ENCODE measurements at regions not wholly inside any gene's neighbourhood (a gene's known extent, or its start where the extent isn't known, plus 50 kb on each side); places are given as distances from the start of the nearest gene placed in this dataset.
"Not testable (repeated sequence)": the region's sequence is repeated elsewhere in the genome, so short reads cannot be mapped to it uniquely, and the experiment has no call there.

DNA sequence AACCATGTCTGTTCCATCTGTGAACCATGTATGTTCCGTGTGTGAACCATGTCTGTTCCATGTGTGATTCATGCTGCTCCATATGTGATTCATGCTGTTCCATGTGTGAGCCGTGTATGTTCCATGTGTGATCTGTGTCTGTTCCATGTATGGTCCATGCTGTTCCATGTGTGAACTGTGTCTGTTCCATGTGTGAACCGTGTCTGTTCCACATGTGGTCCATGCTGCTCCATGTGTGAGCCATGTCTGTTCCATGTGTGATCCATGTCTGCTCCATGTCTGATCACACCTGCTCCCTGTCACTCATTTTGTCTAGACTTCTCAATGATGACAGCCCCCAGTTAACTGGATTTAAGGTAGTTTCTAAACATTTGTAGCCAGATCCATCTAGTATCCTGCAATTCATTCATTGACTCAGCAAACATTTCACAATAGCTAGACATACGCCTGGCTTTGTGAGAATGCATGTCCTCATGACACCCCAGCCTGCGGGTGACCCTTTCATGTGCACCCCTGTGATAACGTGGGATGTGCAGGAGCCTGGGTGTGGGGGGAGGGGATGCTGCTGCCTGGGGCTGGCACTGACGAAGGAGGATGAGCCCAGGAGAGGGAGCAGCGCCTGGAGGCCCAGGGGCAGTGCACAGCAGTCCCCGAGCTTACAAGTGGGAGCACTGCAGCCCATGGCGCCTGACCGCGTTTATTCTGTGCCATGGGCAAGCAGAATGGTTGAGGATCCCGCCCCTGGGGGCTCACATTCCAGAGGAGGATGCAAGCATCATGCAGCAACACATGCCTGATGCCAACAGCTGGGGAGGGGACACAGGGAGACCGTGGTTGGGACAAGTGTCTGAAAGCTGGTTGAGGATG, 74.1 kb upstream of the METTL9 start:
- H3K27me3 ChIP-seq (ENCODE audit: control insufficient read depth, insufficient read depth, low read length); H3K36me3 ChIP-seq (ENCODE audit: control insufficient read depth, insufficient read depth, low read length); POLR2A ChIA-PET; H3K4me3 ChIP-seq (ENCODE audit: low read depth, low read length); CTCF ChIA-PET; DNase-seq (ENCODE audit: low read depth): not testable (repeated sequence)
- 0 out of 2 replicates have a peak, but pooled peaks have one; percentile 9 for TF ChIP-seq CTCF (IDR thresholded peaks at IDR 0.05; ENCODE audit: insufficient read depth, low read depth, low read length)

DNA sequence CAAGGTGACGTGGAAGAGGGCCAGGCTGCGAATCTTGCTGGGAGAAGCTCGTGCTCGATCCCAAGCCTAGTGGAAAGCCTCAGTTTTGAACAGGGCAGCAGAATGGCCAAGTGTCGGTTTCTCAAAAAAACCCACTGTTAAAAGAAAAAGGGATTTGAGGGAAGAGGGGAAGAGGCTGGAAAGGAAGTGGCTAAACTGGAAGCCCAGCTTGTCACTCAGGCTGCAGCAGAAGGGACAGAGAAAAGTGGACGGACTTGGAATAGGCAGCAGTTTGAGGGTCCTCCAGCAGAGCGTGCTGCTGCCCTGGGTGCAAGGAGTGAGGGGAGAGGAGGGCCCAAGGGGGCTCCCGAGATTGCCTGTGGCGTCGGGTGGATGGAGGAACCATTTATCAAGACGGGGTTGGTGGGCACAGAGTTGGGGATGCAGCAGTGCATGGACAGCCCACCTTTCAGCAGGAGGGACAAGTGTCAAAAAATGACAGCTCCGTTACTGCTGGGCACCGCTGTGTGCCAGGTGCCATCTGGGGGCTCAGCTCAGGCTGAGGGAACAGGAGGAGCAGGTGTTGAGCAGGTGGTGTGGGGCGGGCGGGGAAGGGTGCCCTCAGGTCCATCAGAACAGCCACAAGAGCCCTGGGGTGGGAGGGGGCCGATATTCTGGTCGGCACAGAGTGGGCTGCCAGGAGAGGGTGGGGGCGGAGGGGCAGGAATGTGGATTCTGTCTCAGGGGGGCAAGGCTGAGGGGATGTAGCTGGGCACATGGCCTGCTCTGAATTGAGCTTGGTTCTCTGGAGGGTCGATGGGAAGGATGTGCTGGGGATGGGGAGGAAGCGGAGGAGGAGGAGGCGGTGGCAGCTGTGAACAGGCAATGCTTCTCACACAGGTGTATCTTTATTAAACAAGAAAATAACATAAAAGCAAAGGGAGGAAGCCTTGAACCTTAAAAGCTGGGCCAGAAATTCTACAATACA, 73.1 kb upstream of the METTL9 start:
- CTCF ChIA-PET; H3K27me3 ChIP-seq (ENCODE audit: control insufficient read depth, insufficient read depth, low read length); DNase-seq (ENCODE audit: low read depth); H3K36me3 ChIP-seq (ENCODE audit: control insufficient read depth, insufficient read depth, low read length); POLR2A ChIA-PET; H3K4me3 ChIP-seq (ENCODE audit: low read depth, low read length): not testable (repeated sequence)

DNA sequence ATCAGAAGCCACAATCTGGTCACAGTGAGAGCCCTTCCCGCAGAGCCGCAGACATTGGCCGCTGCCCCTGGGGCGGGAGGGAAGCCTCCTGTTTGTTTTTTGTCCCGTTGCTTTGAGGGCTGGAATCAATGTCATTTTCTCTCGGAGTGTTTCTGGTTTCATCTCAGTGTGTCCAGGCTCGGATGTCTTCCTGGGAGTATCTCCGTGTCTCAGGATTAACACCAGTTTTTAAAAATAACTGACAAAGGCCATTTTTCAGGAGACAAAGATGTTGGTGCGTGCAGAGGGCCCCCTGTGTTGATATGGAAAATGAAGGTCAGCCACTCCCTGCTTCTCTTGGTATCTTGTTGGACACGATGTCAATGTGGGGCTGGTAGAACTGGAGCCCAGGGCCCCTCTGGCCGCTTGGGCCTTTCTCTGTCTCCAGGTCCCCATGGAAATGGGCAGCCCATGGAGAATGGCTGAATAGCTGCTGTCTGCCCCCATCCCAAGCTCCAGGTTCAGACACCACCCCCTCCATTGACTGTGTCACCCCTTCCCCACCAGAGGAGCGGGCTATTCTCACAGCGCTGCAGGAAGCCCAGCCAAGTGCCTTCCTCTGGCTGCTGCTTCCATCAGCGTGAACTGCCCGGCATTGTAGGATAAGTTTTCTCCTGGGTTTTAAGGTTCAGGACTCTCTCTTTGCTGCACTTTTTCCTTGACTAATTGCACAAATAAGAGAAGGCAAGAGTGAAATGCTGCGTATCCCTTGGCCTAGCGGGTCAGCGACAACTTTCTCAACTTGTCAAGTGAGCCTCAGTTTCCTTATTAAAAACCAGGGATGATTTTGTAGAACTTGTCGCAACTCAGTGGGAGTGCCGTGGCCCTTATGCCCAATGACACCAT, 72.2 kb upstream of the METTL9 start:
- no peaks in the 10 kb centered on the region; the same call in 1 of the 2 replicates for H3K27me3 ChIP-seq (ENCODE audit: control insufficient read depth, insufficient read depth, low read length)
- CTCF ChIA-PET: no interaction called here

GRCh38 chr16:21529060-21529658, 70.2 kb upstream of the METTL9 start:
- CTCF ChIA-PET; POLR2A ChIA-PET; H3K4me3 ChIP-seq (ENCODE audit: low read depth, low read length); DNase-seq (ENCODE audit: low read depth); H3K27me3 ChIP-seq (ENCODE audit: control insufficient read depth, insufficient read depth, low read length); H3K36me3 ChIP-seq (ENCODE audit: control insufficient read depth, insufficient read depth, low read length): not testable (repeated sequence)

More for the DNA sequence above, 72.2 kb upstream of the METTL9 start:
- DNase-seq (ENCODE audit: low read depth): no peak
- POLR2A ChIA-PET: no interaction called here
- no peaks in the 10 kb centered on the region for H3K36me3 ChIP-seq (ENCODE audit: control insufficient read depth, insufficient read depth, low read length)
- TF ChIP-seq CTCF (IDR thresholded peaks at IDR 0.05; ENCODE audit: insufficient read depth, low read depth, low read length): no peak
- no peak overlapping the region for H3K4me3 ChIP-seq (ENCODE audit: low read depth, low read length)

- DNase-seq (ENCODE audit: low read depth); POLR2A ChIA-PET; CTCF ChIA-PET; H3K4me3 ChIP-seq (ENCODE audit: low read depth, low read length); H3K27me3 ChIP-seq (ENCODE audit: control insufficient read depth, insufficient read depth, low read length); H3K36me3 ChIP-seq (ENCODE audit: control insufficient read depth, insufficient read depth, low read length): not testable (repeated sequence)
Observed at GRCh38 chr16:21530729-21531383, 68.5 kb upstream of the METTL9 start.

- H3K27me3 ChIP-seq (ENCODE audit: control insufficient read depth, insufficient read depth, low read length); H3K4me3 ChIP-seq (ENCODE audit: low read depth, low read length); DNase-seq (ENCODE audit: low read depth); POLR2A ChIA-PET; CTCF ChIA-PET; H3K36me3 ChIP-seq (ENCODE audit: control insufficient read depth, insufficient read depth, low read length): not testable (repeated sequence)
Observed at GRCh38 chr16:21532996-21533395, 66.4 kb upstream of the METTL9 start.

DNA sequence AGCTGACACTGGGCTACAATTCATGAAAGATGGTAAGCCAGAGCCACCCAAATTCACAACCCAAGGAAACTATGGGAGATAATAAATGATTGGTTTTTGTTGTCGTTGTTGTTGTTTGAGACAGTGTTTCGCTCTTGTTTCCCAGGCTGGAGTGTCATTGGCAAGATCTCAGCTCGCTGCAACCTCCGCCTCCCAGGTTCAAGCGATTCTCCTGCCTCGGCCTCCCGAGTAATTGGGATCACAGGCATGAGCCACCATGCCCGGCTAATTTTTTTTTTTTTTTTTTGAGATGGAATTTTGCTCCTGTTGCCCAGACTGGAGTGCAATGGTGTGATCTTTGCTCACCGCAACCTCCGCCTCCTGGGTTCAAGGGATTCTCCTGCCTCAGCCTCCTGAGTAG, 65.9 kb upstream of the METTL9 start:
- DNase-seq (ENCODE audit: low read depth); CTCF ChIA-PET; H3K4me3 ChIP-seq (ENCODE audit: low read depth, low read length); H3K36me3 ChIP-seq (ENCODE audit: control insufficient read depth, insufficient read depth, low read length); POLR2A ChIA-PET; H3K27me3 ChIP-seq (ENCODE audit: control insufficient read depth, insufficient read depth, low read length): not testable (repeated sequence)

- POLR2A ChIA-PET; DNase-seq (ENCODE audit: low read depth); H3K27me3 ChIP-seq (ENCODE audit: control insufficient read depth, insufficient read depth, low read length); H3K36me3 ChIP-seq (ENCODE audit: control insufficient read depth, insufficient read depth, low read length); H3K4me3 ChIP-seq (ENCODE audit: low read depth, low read length); CTCF ChIA-PET: not testable (repeated sequence)
Observed at GRCh38 chr16:21534561-21534960, 64.8 kb upstream of the METTL9 start.

DNA sequence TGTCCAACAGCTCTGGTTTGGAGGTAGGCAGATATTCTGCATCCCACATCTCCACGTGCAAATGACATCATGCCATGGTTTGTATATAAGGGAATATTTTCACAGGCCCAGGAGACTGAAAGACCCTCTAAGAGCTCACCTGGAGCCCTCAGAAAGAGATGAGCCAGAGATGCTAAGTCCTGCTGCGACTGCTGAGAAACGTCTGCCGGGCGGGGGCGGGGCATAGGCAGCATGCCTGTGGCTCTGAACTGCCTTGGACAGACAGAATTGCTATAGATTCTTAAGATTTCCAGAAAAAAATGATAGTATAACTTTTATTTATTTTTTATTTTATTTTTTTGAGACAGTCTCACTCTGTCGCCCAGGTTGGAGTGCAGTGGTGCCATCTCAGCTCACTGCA, 64.2 kb upstream of the METTL9 start:
- H3K4me3 ChIP-seq (ENCODE audit: low read depth, low read length); CTCF ChIA-PET; POLR2A ChIA-PET; H3K27me3 ChIP-seq (ENCODE audit: control insufficient read depth, insufficient read depth, low read length); DNase-seq (ENCODE audit: low read depth); H3K36me3 ChIP-seq (ENCODE audit: control insufficient read depth, insufficient read depth, low read length): not testable (repeated sequence)
